ENCODE measurements at regions not wholly inside any gene's neighbourhood (a gene's known extent, or its start where the extent isn't known, plus 50 kb on each side); places are given as distances from the start of the nearest gene placed in this dataset.

DNA sequence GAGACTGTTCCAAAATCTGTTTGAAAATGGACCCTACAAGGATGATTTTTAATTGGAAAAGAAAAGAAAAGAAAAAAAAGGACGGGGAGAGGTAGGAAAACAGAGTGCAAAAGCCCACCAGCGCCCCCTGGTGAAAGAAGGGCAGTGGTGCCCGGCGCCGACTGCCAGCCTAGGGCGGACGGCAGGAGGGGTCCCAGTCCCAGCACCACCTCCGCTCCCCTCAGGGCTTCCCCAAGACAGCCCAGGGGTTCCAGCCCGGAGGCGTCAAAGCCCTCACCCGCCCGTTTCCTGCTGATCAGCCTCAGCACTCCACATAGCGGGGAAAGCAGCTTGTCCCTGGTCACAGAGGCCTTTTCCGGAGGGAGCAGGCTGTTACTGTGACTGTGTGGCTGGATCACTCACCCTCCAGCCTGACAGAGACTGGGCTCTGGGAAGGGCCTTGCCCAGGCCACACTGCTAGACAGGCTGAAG is 213.9 kb downstream of the TFCP2L1 start:
- H3K27me3 Mint-ChIP-seq (ENCODE audit: low read depth) = peaks cover 21% of the 10 kb centered on the region
- ATAC-seq = no peak
- no peak for DNase-seq
- H3K4me3 Mint-ChIP-seq = no peak overlapping the region
- no peaks in the 10 kb centered on the region for H3K4me1 Mint-ChIP-seq (ENCODE audit: low read depth)
- H3K36me3 Mint-ChIP-seq (ENCODE audit: insufficient read depth) = no peaks in the 10 kb centered on the region
- no peaks in the 10 kb centered on the region for H3K9me3 Mint-ChIP-seq

DNA sequence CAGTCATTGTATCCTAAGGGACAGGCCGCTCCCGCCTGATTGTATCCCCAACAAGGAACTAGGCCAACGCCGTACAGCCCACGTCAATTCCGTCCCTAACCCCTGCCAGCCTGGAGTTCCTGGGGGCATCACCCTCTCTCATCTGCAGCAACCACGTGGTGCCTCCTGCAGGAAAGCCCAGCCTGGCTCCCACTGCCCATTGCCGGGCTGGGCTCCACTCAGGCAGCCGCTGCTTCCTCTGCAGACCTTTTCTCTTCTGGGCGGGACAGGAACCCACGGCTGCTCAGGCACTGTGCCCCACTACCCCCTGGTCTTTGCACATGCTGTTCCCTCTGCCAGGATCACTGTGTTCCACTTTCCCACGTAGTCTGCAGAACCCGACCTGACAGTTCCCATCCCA is 212.2 kb downstream of the TFCP2L1 start:
- Mint-ChIP-seq H3K4me3 (no peak overlapping the region), H3K9me3 (no peaks in the 10 kb centered on the region), H3K4me1 (ENCODE audit: low read depth) (no peaks in the 10 kb centered on the region), H3K27me3 (ENCODE audit: low read depth) (peaks cover 27% of the 10 kb centered on the region), H3K36me3 (ENCODE audit: insufficient read depth) (no peaks in the 10 kb centered on the region)
- DNase-seq (no peak), ATAC-seq (no peak)

DNA sequence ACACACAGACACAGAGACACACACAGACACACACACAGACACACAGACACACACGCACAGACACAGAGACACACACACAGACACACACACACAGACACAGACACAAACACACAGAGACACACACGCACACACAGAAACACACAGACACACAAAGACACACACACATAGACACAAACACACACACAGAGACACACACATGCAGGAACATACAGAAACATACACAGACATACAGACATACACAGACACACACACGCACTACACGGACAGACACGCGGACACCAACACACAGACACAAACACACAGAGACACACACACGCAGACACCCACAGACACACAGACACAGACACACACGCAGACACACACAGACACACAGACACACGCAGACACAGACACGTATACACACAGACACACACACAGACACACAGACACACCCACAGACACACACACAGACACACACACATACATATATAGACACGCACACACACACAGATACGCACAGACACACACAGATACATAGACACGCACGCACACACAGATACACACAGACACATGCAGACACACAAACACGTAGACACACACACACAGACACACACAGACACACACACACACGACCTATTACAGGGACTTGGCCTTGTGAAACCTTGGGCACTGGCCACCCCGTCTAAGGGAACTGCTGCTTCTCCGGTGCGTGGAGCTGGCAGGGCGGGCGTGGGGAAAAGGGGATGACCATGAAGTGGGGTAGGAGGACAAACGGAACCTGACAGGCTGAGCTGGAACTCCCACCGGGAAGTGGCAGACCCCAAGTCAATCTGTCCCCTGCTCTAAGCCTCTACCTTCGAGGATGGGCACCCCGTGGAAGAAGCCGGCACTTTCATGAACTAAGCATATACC is 211.4 kb downstream of the TFCP2L1 start:
- H3K4me3 Mint-ChIP-seq = no peak overlapping the region
- no peak for DNase-seq
- H3K27me3 Mint-ChIP-seq (ENCODE audit: low read depth) = peaks cover 27% of the 10 kb centered on the region
- no peaks in the 10 kb centered on the region for H3K4me1 Mint-ChIP-seq (ENCODE audit: low read depth)
- no peak for ATAC-seq
- no peaks in the 10 kb centered on the region for H3K36me3 Mint-ChIP-seq (ENCODE audit: insufficient read depth)
- H3K9me3 Mint-ChIP-seq = no peaks in the 10 kb centered on the region

DNA sequence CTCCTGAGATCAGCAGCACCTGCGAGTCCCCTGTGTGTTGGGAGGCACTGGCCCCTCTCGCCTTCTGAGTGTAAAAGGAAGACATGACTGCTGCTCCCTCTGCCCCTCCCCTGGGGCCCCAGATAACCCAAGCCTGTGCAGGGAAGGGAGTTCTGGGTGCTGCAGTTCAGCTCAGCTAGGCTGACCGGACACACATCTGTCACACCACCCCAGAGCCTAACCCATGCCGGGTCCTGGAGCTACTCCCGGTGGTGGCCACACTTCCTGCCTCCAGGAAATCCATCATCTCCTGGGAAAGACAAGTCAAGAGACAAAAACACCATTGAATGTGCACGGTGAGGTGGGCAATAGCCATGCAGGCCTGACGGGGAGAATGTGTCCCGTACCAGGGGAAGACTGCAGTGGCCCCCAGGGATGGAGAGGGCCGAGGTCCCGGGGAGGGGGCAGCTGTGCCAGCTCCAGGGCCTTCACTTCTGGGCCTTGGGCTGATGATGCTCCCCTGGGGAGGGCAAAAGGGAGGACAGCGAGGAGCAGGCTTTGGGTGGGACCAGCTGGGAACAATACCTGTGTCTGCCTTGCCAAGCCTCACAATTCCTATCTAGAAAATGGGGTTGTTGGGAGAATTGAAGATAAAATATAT is 210.6 kb downstream of the TFCP2L1 start:
- DNase-seq = no peak
- H3K4me1 Mint-ChIP-seq (ENCODE audit: low read depth) = no peaks in the 10 kb centered on the region
- no peak overlapping the region for H3K4me3 Mint-ChIP-seq
- no peaks in the 10 kb centered on the region for H3K36me3 Mint-ChIP-seq (ENCODE audit: insufficient read depth)
- H3K9me3 Mint-ChIP-seq = no peaks in the 10 kb centered on the region
- peak; percentile 12 to 16 for ATAC-seq
- H3K27me3 Mint-ChIP-seq (ENCODE audit: low read depth) = peaks cover 27% of the 10 kb centered on the region

GRCh38 chr2:121075006-121075551 is 209.9 kb downstream of the TFCP2L1 start:
- DNase-seq (no peak), ATAC-seq (peak; percentile 59 to 63)
- Mint-ChIP-seq H3K4me1 (ENCODE audit: low read depth) (no peaks in the 10 kb centered on the region), H3K36me3 (ENCODE audit: insufficient read depth) (no peaks in the 10 kb centered on the region), H3K4me3 (no peak overlapping the region), H3K9me3 (no peaks in the 10 kb centered on the region), H3K27me3 (ENCODE audit: low read depth) (peaks cover 27% of the 10 kb centered on the region)

GRCh38 chr2:121075641-121076497 is 209.1 kb downstream of the TFCP2L1 start:
- H3K36me3 Mint-ChIP-seq (ENCODE audit: insufficient read depth) = no peaks in the 10 kb centered on the region
- ATAC-seq (no peak), DNase-seq (no peak)
- no peaks in the 10 kb centered on the region for H3K9me3 Mint-ChIP-seq
- H3K4me1 Mint-ChIP-seq (ENCODE audit: low read depth) = no peaks in the 10 kb centered on the region
- H3K27me3 Mint-ChIP-seq (ENCODE audit: low read depth) = peaks cover 25% of the 10 kb centered on the region
- H3K4me3 Mint-ChIP-seq = no peak overlapping the region

- no peak for ATAC-seq
- no peaks in the 10 kb centered on the region for H3K36me3 Mint-ChIP-seq (ENCODE audit: insufficient read depth)
Measured at GRCh38 chr2:121076498-121076820, 208.5 kb downstream of the TFCP2L1 start.

GRCh38 chr2:121076885-121077549 is 208.0 kb downstream of the TFCP2L1 start:
- H3K27me3 Mint-ChIP-seq (ENCODE audit: low read depth) = peaks cover 24% of the 10 kb centered on the region
- no peaks in the 10 kb centered on the region for H3K4me1 Mint-ChIP-seq (ENCODE audit: low read depth)
- H3K9me3 Mint-ChIP-seq = no peaks in the 10 kb centered on the region
- ATAC-seq (peak in 1 of 2 donors; percentile 53), DNase-seq (peak; percentile 42)
- no peak overlapping the region for H3K4me3 Mint-ChIP-seq
- H3K36me3 Mint-ChIP-seq (ENCODE audit: insufficient read depth) = no peaks in the 10 kb centered on the region

More at GRCh38 chr2:121076498-121076820, 208.5 kb downstream of the TFCP2L1 start:
- no peak overlapping the region for H3K4me3 Mint-ChIP-seq
- no peak for DNase-seq
- H3K27me3 Mint-ChIP-seq (ENCODE audit: low read depth) = peaks cover 24% of the 10 kb centered on the region
- no peaks in the 10 kb centered on the region for H3K9me3 Mint-ChIP-seq
- H3K4me1 Mint-ChIP-seq (ENCODE audit: low read depth) = no peaks in the 10 kb centered on the region

DNA sequence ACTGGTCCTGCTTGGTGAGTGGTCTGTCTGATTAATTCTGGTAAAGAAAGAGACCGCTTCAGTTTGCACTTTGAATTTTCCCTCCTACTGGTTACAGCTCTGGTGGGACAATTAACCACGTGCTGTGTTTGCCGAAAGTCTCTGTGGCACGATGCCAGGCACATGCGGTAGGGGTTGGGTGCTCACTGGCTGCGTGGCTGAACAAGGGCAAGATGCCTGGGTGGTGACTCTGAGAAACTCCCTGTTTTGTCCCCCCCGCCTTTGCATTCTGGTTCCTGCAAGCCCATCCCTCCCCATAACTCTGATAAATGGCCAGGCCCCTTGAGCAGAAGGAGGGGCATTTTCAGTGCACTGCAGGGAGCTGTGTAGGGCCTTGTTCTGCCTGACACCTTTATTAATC is 206.1 kb downstream of the TFCP2L1 start:
- ATAC-seq = no peak
- Mint-ChIP-seq H3K4me1 (ENCODE audit: low read depth) (no peaks in the 10 kb centered on the region), H3K27me3 (ENCODE audit: low read depth) (peaks cover 31% of the 10 kb centered on the region), H3K36me3 (ENCODE audit: insufficient read depth) (no peaks in the 10 kb centered on the region), H3K4me3 (no peak overlapping the region), H3K9me3 (no peaks in the 10 kb centered on the region)
- DNase-seq = no peak

DNA sequence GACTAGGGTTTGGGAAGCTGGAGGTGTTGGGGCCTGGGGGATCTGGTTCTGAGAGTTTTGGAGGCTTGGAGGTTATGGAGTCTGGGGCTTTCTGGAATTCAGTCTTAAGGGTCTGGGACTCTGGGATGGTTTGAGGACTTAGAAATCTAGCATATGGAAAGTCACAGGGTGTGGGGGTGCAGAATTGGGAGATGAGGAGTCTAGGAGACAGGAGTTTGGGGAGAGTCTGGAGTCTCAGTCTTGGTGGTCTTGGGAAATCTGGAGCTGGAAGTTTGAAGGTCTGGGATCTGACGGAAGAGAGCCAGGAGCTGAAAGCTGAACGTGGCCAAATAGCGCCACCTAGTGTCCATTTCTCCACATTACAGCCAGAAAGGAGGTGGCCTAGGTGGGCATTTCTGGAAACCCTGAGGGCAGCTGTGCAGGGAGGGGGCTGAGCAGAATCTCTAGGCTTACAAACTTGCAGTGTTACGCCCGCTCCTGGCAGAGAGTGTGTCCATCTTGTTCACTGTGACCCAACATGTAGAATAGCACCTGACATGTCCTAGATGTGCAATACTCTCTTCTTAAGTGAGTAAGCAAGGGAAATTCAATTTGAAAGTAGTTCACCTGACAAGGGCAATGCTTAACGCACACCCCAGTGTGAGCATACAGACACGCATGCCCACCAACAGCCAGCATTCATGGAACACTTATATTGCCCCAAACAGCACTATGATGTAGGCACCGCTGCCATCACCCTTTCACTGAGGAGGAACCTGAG is 204.8 kb downstream of the TFCP2L1 start:
- Mint-ChIP-seq H3K4me1 (ENCODE audit: low read depth) (no peaks in the 10 kb centered on the region), H3K4me3 (no peak overlapping the region), H3K36me3 (ENCODE audit: insufficient read depth) (no peaks in the 10 kb centered on the region), H3K27me3 (ENCODE audit: low read depth) (peaks cover 23% of the 10 kb centered on the region), H3K9me3 (no peaks in the 10 kb centered on the region)
- ATAC-seq = no peak
- DNase-seq = peak; percentile 26

DNA sequence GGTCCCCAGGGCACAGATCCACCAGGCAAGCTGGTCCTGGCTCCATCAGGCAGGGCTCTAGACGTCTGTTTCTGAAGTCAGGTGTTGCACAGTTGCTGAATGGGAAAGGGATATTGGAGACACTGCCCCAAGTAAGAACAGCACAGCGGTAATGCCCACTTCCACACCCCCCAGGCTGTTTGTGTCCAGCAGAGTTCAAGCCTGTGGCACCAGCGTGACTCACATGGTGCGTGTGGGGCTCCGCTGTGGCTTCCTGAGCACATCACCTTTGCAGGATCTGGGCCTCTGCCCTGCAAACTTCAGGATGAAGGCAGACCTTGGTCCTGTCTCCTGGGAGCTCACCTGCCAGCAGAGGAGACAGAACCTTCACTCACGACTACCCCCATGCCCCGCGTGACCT is 203.3 kb downstream of the TFCP2L1 start:
- no peak for DNase-seq
- H3K9me3 Mint-ChIP-seq = no peaks in the 10 kb centered on the region
- H3K27me3 Mint-ChIP-seq (ENCODE audit: low read depth) = peaks cover 13% of the 10 kb centered on the region
- H3K4me1 Mint-ChIP-seq (ENCODE audit: low read depth) = no peaks in the 10 kb centered on the region
- no peak overlapping the region for H3K4me3 Mint-ChIP-seq
- no peaks in the 10 kb centered on the region for H3K36me3 Mint-ChIP-seq (ENCODE audit: insufficient read depth)
- ATAC-seq = no peak

GRCh38 chr2:121082191-121082590 is 202.8 kb downstream of the TFCP2L1 start:
- no peaks in the 10 kb centered on the region for H3K9me3 Mint-ChIP-seq
- H3K4me1 Mint-ChIP-seq (ENCODE audit: low read depth) = no peaks in the 10 kb centered on the region

DNA sequence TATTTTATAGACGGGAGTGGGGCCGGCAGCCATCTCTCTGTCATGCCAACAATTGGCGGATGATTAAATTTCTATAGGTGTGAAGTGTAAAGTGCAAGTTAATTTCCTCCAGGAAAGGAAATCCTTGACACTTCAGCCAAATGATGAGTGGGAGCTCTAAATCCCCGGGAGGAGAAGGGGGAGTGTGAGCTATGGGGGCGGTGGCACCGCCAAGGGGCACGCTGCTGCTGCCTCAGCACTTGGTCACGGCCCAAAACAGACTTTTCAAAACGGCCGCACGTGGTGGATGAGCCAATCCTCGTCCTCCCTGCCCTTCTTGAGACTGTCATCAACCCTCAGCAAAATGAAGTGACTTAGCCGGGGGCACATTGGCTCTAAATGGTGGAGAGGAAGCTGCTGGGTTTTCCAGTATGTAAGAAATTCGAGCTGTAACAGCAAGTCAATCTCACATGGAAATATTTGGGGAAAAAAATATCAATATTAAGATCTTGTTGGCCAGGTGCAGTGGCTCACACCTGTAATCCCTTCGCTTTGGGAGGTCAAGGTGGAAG is 200.8 kb downstream of the TFCP2L1 start:
- H3K4me1 Mint-ChIP-seq (ENCODE audit: low read depth) = no peaks in the 10 kb centered on the region
- H3K9me3 Mint-ChIP-seq = no peaks in the 10 kb centered on the region
- ATAC-seq (no peak), DNase-seq (no peak)
- peaks cover 9% of the 10 kb centered on the region for H3K27me3 Mint-ChIP-seq (ENCODE audit: low read depth)
- H3K4me3 Mint-ChIP-seq = no peak overlapping the region
- H3K36me3 Mint-ChIP-seq (ENCODE audit: insufficient read depth) = no peaks in the 10 kb centered on the region

More at GRCh38 chr2:121082191-121082590, 202.8 kb downstream of the TFCP2L1 start:
- DNase-seq (no peak), ATAC-seq (no peak)
- Mint-ChIP-seq H3K36me3 (ENCODE audit: insufficient read depth) (no peaks in the 10 kb centered on the region), H3K4me3 (no peak overlapping the region), H3K27me3 (ENCODE audit: low read depth) (peaks cover 9% of the 10 kb centered on the region)
